ENCODE measurements at regions not wholly inside any gene's neighbourhood (a gene's known extent, or its start where the extent isn't known, plus 50 kb on each side); places are given as distances from the start of the nearest gene placed in this dataset.

DNA sequence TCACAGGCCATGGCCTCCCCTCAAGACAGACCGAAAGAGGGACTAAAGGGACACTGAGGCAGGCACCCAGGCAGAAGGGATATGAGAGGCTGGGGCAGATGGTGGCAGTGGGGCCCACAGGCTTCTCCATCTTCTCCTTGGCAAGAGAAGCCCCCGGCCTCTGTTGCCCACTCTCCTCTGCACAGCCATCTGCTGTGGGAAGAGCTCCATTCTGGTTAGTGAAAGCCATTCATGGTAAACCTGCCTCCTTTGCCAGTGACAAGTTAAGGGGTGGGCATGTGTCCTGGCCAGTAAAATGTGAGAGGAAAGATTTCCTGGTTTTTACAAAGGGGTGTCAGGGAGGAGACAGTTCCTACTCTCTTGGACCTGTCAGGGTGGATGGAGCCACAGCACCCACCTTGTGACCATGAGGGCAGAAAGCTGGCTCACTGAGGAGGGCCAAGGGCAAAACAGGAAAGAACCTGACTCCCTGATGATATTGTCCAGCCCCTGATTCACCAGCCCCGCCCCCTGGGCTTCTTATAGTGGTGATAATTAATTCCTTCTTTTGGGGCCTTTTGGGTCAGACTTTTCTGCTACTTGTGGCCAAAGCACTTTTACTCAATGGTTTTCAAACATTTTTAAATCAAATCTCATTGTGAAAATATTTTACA lies 130.4 kb upstream of the SMAD3 start:
- DNase-seq, result no peak
- H3K27me3 Mint-ChIP-seq (ENCODE audit: low read depth, poor library complexity), result peaks cover 6% of the 10 kb centered on the region
- peaks cover 50% of the 10 kb centered on the region for H3K4me1 Mint-ChIP-seq
- H3K4me3 Mint-ChIP-seq, result no peak overlapping the region
- TF ChIP-seq, protein P1, sequence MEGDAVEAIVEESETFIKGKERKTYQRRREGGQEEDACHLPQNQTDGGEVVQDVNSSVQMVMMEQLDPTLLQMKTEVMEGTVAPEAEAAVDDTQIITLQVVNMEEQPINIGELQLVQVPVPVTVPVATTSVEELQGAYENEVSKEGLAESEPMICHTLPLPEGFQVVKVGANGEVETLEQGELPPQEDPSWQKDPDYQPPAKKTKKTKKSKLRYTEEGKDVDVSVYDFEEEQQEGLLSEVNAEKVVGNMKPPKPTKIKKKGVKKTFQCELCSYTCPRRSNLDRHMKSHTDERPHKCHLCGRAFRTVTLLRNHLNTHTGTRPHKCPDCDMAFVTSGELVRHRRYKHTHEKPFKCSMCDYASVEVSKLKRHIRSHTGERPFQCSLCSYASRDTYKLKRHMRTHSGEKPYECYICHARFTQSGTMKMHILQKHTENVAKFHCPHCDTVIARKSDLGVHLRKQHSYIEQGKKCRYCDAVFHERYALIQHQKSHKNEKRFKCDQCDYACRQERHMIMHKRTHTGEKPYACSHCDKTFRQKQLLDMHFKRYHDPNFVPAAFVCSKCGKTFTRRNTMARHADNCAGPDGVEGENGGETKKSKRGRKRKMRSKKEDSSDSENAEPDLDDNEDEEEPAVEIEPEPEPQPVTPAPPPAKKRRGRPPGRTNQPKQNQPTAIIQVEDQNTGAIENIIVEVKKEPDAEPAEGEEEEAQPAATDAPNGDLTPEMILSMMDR (IDR thresholded peaks at IDR 0.05), result no peak
- H3K9me3 Mint-ChIP-seq, result peaks cover 42% of the 10 kb centered on the region
- no peak overlapping the region for H3K27ac Mint-ChIP-seq
- H3K36me3 Mint-ChIP-seq (ENCODE audit: low read depth), result peaks cover 5% of the 10 kb centered on the region

DNA sequence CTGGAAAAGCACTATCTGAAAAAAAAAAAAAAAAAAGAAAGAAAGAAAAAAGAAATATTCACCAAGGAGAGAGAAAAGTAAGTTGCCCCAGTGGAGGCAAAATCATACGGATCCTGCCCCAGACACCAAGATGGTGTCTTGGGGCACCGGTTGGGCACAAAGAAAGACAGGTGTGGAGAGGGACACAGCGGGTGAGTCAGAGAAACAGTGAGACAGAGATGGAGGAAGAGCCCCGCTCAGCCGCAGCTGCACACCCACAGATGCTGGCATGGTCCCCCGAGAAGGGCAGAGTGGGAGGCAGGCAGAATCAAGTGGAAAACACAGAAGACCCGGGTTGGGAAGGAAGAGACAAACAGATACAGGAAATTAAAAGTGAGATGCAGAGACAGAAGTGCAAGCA lies 129.7 kb upstream of the SMAD3 start:
- H3K27me3 Mint-ChIP-seq (ENCODE audit: low read depth, poor library complexity), result peaks cover 6% of the 10 kb centered on the region
- no peak overlapping the region for H3K27ac Mint-ChIP-seq
- TF ChIP-seq, protein P1 (IDR thresholded peaks at IDR 0.05), result no peak
- H3K36me3 Mint-ChIP-seq (ENCODE audit: low read depth), result peaks cover 5% of the 10 kb centered on the region
- H3K9me3 Mint-ChIP-seq, result peaks cover 42% of the 10 kb centered on the region
- DNase-seq, result no peak
- peaks cover 43% of the 10 kb centered on the region for H3K4me1 Mint-ChIP-seq
- H3K4me3 Mint-ChIP-seq, result no peak overlapping the region

DNA sequence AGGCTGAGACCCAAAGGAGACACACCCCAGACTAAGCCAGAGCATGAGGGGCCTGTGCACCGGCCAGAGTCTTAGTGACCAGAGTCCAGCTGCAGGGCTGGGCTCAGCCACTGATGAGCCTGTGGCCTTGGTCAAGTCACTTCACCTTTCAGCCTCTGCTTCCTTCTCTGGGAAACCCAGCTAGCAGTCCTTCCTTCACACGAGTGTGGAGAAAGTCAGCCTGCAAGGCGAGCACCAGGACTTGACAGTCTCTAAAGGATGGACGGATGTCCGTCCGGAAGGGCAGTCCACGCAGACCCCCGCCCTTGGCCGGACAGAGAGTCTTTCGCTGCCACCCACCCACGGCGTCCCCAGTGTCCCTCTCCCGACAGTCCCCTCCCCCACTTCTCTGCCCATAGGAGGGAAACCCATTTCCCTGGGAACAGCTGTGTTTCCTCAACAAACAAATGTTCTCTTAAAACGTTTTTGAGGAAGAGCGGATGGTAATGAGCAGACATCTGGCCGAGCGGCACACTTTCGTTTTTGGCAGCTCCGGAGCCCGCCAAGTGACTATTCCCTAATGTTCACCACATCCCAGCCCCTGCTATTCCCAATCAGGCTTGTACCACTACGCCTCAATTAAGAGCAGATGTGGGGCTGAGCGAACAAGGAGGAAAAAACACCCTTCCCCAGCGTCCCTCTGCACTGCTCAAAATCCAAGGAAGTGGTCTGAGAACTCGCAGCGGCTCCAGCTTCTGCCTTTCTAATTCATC lies 129.1 kb upstream of the SMAD3 start:
- DNase-seq, result no peak
- TF ChIP-seq, protein P1 (IDR thresholded peaks at IDR 0.05), result no peak
- Mint-ChIP-seq H3K4me3 (no peak overlapping the region), H3K9me3 (peaks cover 42% of the 10 kb centered on the region), H3K36me3 (ENCODE audit: low read depth) (peaks cover 5% of the 10 kb centered on the region), H3K27ac (no peak overlapping the region), H3K27me3 (ENCODE audit: low read depth, poor library complexity) (peaks cover 6% of the 10 kb centered on the region), H3K4me1 (peaks cover 42% of the 10 kb centered on the region)

DNA sequence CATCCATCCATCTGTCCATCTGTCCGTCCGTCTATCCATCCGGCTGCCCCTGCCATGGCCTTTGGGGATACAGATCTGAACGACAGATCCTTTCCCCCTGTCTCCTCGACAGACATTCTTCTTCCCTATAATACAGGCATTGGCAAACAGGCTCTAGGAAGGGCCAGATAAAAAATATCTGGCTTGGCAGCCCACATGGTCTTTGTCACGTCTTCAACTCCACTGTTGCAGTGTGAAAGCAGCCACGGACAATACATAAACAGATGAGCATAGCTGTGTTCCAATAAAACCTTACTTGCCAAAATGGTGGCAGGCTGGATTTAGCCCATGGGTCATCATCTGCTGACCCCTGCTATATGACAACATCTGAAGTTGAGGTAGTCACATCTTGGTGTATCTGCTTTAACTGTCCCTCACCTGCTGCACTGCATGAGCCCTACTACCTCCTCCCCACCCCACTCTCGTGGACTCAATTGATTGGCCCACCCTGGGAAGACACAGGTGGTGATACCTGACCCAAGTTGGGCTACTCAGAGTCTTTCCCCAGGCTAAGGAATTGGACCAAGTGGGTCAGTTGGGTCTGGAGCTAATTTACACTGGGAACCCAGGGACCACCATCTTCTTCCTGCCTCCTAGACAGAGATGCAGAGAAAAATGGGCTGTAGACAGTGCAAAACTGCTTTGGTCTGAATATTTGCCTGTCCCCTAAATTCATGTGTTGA lies 128.4 kb upstream of the SMAD3 start:
- H3K27ac Mint-ChIP-seq, result no peak overlapping the region
- no peak for DNase-seq
- TF ChIP-seq, protein P1 (IDR thresholded peaks at IDR 0.05), result no peak
- H3K27me3 Mint-ChIP-seq (ENCODE audit: low read depth, poor library complexity), result peaks cover 6% of the 10 kb centered on the region
- H3K4me3 Mint-ChIP-seq, result no peak overlapping the region
- peaks cover 5% of the 10 kb centered on the region for H3K36me3 Mint-ChIP-seq (ENCODE audit: low read depth)
- peaks cover 34% of the 10 kb centered on the region for H3K4me1 Mint-ChIP-seq
- peaks cover 42% of the 10 kb centered on the region for H3K9me3 Mint-ChIP-seq

DNA sequence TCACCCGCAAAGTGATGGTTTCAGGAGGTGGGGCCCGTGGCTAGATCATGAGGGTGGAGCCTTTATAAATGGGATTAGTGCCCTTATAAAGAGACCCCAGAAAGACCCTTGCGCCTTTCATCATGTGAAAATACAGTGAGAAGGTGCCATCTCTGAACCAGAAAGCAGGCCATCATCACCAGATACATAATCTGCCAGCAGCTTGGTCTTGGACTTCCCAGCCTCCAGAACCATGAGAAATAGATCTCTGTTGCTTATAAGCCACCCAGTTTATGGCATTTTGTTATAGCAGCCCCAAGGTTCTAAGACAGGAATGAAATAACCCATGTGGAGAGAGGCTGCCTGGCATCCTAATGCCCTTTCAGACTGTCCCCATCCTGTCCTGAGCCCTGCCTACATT lies 127.8 kb upstream of the SMAD3 start:
- Mint-ChIP-seq H3K4me1 (peaks cover 28% of the 10 kb centered on the region), H3K27ac (no peak overlapping the region), H3K36me3 (ENCODE audit: low read depth) (peaks cover 5% of the 10 kb centered on the region), H3K4me3 (no peak overlapping the region), H3K27me3 (ENCODE audit: low read depth, poor library complexity) (peaks cover 6% of the 10 kb centered on the region), H3K9me3 (peaks cover 37% of the 10 kb centered on the region)
- TF ChIP-seq, protein P1 (IDR thresholded peaks at IDR 0.05), result no peak
- no peak for DNase-seq

Measured in nephron progenitor cell (in vitro differentiated cells).